VCaP (cell line): ENCODE measurements at regions not wholly inside any gene's neighbourhood (a gene's known extent, or its start where the extent isn't known, plus 50 kb on each side); places are given as distances from the start of the nearest gene placed in this dataset.

ENCODE experiments used
- H3K27ac ChIP-seq: fragments of 450-650 bp; 2 replicates; pipeline ENCODE4 v1.5.1; 2017
- TF ChIP-seq, protein P1 (sequence below): fragments of 450-650 bp; conservative IDR thresholded peaks from 2 replicates; pipeline ENCODE4 v1.5.1; 2017; ENCODE audit warnings: mild to moderate bottlenecking, moderate library complexity

GRCh38 chr3:24968036-24968435 is 460.0 kb upstream of the RARB start:
- TF ChIP-seq, protein P1, sequence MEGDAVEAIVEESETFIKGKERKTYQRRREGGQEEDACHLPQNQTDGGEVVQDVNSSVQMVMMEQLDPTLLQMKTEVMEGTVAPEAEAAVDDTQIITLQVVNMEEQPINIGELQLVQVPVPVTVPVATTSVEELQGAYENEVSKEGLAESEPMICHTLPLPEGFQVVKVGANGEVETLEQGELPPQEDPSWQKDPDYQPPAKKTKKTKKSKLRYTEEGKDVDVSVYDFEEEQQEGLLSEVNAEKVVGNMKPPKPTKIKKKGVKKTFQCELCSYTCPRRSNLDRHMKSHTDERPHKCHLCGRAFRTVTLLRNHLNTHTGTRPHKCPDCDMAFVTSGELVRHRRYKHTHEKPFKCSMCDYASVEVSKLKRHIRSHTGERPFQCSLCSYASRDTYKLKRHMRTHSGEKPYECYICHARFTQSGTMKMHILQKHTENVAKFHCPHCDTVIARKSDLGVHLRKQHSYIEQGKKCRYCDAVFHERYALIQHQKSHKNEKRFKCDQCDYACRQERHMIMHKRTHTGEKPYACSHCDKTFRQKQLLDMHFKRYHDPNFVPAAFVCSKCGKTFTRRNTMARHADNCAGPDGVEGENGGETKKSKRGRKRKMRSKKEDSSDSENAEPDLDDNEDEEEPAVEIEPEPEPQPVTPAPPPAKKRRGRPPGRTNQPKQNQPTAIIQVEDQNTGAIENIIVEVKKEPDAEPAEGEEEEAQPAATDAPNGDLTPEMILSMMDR, result no peak
- H3K27ac ChIP-seq, result no peak overlapping the region

- TF ChIP-seq, protein P1, result no peak
- H3K27ac ChIP-seq, result no peak overlapping the region
These were observed 455.6 kb upstream of the RARB start for GRCh38 chr3:24972491-24972890.

GRCh38 chr3:24981309-24981708 is 446.8 kb upstream of the RARB start:
- TF ChIP-seq, protein P1, result no peak
- no peak overlapping the region for H3K27ac ChIP-seq

DNA sequence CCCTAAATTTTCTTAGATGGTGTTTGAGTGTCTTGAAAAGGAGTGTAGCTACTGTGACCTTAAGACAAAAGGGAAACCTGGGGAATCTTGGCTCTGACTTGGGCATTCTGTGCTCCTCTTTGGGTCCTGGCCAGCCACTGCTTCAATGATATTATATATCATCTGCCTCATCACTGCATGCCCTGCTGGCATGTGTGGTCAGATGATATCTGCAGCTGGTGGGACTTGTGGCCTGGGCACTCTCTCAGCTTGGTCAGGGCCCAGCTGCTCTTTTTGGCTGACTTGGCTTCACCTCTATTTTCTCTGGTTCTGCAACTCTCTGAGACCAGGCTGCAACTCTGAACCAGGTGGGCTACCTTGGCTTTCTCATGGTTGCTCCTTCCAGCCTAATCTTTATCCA is 446.1 kb upstream of the RARB start:
- H3K27ac ChIP-seq, result no peak overlapping the region
- TF ChIP-seq, protein P1, result no peak

DNA sequence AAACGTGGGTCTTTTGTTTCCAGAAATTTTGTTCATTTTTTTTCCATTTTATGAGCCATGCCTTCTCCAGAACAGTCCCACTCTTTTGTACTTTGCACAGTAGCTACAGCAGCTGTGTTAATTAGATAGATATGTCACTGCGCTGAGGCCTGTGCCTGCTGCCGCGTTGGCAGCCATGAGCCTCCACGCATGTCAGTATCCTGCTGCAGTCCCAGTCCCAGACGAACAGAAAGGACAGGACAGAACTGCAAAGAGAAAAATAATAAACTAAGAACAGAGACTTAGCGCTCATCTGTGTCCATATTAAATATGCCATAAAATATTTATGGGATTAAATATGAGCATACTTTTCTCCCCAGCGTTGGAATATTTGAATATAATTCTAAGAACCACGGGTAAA is 442.4 kb upstream of the RARB start:
- H3K27ac ChIP-seq, result peak overlapping the region; percentile 47
- TF ChIP-seq, protein P1, result no peak

DNA sequence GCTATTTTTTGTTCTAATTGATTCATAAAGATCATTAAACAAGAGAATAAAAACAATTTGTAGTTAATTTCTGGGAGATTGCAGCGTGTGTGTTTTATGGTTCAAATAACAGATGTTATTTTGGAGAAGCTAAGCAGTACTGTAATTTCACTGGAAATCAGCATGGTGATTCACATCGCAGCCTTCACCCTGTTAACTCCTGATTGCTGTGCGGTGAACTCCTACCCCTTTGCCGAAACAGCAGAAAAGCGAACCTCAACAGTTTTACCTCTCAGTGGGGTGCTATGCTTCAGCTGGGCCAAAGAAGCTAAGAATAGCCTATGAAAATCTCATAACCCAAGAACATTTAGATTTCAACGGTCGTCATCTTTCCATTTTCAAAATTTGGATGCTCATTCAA is 441.5 kb upstream of the RARB start:
- no peak overlapping the region; the same call in 1 of the 2 replicates for H3K27ac ChIP-seq
- TF ChIP-seq, protein P1, result no peak

DNA sequence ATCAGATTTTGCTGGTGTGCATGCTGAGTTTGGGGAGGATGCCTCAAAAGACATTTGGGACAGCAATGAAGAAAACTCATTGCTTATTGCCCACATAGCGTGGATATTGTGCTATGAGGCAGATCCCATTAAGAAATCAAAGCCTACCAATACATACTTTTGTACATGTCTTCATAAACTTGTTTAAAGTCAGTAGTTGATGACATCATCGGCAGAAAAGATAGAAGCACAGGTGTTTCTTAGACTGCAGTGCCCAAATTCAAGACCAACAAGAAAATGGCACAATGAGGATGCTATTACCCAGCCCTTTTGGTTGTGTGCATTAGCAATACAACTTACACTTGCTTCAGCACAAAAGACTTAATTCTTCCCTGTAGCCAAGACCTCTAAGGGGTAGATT is 428.7 kb upstream of the RARB start:
- TF ChIP-seq, protein P1, result no peak

More for the DNA sequence above, 428.7 kb upstream of the RARB start:
- no peak overlapping the region for H3K27ac ChIP-seq
